Fibroblast of peridontal ligament (primary cell): ENCODE measurements at regions not wholly inside any gene's neighbourhood (a gene's known extent, or its start where the extent isn't known, plus 50 kb on each side); places are given as distances from the start of the nearest gene placed in this dataset.
"Not testable (repeated sequence)": the region's sequence is repeated elsewhere in the genome, so short reads cannot be mapped to it uniquely, and the experiment has no call there.

Experiments
- DNase-seq: peaks from one replicate; pipeline ENCODE4 v3.0.0-alpha.2; 2010; ENCODE audit errors: extremely low read depth

DNA sequence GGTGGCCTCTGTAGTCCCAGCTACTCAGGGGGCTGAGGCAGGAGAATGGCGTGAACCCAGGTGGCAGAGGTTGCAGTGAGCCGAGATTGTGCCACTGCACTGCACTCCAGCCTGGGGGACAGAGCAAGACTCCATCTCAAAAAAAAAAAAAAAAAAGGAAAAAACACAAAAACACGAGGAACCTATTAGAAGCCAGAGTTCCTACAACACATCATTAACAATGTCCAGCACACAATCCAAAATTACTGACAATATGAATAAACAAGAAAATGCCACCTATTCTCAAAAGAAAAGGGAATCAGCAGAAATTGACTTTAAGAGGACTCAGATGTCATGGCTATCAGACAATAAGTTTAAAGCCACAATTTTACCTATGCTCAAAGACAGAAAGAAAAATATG lies 57.3 kb upstream of the HS3ST3A1 start:
- DNase-seq: not testable (repeated sequence)

DNA sequence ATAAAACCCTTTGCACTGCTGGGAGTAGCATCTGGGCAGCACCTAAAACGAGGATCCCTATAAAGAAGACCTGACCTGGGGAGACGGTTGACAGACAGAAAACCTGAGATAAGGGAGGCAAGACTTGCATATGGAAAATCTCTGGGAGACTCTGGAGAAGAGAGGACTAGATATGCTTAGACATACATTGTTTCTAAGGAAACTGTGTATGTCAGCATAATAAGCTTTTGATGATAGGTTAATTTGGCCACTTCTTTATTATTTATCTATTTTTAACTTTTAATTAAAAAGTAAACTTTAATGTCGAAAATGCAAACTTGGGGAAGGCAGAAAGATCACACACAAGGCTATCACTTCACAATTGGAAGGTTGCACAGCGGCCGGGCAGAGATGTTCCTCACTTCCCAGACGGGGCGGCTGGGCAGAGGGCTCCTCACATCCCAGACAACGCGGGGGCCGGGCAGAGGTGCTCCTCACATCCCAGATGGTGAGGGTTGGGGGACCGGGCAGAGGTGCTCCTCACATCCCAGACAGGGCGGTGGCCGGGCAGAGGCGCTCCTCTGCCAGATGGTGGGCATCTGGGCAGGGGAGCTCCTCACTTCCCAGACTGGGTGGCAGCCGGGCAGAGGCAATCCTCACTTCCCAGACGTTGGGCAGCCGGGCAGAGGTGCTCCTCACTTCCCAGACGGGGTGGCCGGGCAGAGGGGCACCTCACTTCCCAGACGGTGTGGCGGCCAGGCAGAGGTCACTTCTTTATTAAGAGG lies 64.3 kb upstream of the HS3ST3A1 start:
- DNase-seq: no peak

DNA sequence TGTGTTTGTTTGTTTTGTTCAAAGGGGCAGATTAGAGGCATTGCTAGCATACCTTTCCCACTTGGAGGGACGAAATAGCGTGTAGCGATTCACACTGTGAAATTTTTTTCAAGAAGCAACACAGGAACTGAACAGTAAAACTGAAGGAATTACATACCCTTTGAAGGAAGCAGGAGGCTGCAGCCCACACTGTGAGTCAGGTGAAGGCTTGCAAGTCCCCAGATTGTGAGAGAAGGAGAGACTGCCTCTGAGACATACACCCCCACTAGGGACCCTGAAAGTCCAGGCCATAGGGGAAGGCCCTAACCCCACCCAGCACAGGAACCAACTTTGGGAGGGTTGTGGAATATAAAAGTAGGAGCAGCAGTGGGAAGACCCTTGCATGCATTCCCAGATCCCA lies 69.6 kb upstream of the HS3ST3A1 start:
- DNase-seq: no peak

DNA sequence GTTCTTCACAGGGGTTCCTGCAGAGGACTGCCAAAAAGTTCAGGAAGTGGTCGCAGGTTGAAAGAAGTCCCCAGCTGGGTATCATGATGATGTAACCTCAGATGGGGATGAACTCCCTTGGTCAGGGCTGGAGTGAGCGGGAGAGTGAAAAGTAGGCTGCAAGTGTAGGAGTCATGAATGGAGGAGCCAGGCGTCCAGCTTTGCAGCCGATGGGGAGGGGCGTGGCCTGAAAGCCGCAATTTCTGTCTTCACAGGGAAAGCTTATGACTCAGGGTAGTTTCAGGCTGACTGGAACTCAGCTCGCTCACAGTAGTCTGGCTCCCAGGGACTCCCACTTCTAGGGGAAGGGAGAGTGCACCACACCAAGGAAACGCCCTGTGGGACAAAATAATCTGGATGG lies 70.0 kb upstream of the HS3ST3A1 start:
- peak; percentile 8 for DNase-seq

DNA sequence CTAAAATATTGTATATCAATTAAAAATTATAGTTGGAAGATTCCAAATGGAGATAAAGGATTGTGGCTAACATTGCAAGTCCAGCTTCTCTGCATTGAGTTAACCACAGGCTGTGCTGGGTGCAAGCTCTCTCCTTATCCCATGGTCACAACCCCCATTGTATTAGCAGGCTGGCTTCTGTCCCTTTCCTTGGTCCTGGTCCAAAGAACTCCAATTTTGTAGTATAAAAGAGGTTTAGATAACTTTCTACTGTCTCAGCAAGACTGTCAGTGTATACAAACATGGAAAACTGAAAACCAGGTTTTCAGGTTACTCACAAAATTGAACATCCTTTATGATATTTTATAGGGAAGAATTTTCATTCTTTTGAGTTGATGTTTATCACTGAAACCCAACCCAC lies 76.6 kb upstream of the HS3ST3A1 start:
- DNase-seq: no peak

DNA sequence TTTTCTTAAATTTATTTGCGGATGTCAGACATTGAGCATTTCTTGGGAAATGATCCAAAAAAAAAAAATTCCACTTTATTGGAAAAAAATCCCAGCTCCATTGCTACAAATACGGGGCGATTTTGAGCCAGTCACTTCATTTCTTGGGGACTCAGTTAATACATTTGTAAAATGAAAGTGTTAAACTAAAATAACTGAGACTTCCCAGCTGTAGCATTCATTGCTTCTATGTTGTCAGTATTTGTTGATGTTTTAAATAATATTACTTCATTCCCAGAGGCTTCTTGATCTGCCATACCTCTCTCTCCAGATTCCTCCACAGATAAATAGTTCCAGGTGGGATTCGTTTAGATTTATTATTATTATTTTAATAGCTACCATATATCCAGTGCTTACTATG lies 77.1 kb upstream of the HS3ST3A1 start:
- DNase-seq: peak; percentile 6

DNA sequence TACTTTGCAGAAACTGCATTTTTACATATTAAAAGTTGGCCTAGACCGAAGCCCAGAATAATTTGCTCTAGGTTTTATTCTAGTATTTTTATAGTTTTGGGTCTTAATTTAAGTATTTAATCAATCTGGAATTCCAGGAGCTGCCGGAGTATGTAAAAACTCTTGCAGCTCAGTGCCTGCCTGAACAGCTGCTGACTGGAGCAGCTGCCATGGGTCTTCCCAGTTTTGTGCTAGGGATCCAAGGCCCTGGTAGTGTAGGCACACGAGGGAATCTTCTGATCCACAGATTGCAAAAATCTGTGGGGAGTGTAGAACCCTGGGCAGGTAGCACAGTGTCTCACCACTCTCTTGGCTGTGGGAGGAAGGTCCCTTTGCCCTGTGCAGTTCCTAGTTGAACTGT lies 87.0 kb upstream of the HS3ST3A1 start:
- DNase-seq: no peak

DNA sequence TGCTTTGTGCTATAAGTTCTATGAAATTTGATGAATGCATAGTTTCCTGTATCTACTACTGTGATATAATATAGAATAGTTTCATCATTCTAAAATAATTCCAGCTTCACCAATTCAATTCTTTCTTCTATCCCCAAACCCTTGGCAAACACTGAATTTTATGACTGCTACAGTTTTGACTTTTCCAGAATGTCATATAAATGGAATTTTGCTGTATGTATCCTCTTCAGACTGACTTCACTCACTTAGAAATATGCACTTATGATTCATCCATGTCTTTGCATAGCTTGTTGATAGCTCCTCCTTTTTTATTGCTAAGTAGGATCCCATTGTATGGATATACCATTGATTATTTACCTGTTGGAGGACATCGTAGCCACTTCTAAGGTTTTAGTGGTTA lies 89.1 kb upstream of the HS3ST3A1 start:
- peak; percentile 5 for DNase-seq

DNA sequence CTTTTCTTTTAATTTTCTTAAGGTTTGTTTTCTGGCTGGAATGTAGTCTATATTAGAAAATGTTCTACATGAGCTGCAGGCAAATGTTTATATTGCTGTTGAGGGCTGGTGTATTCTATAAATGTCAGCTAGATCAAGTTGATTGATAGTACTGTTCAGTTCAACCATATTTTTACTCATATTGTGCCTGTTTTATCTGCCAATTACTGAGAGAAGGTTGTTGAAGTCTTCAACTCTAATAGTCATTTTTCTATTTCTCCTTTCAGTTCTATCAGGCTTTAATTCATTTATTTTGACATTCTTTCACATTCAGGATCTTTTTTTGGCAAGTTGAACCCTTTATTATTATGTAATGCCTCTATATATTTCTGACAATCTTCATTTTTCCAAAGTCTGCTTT lies 93.2 kb upstream of the HS3ST3A1 start:
- DNase-seq: no peak

DNA sequence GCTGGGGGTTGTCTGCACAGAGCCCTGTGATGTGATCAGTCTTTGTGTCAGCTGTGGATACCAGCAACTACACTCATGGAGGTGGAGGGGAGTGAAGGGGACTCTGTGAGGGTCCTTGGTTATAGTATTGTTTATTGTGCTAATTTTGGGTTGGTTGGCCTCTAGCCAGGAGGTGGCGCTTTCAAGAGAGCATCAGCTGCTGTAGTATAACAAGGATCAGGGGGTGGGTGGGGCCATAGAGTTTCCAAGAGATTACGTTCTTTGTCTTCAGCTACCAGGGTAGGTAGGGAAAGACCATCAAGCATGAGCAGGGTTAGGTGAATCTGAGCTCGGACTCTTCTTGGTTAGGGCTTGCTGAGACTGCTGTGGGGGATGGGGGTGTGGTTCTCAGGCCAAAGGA lies 97.1 kb upstream of the HS3ST3A1 start:
- DNase-seq: no peak

DNA sequence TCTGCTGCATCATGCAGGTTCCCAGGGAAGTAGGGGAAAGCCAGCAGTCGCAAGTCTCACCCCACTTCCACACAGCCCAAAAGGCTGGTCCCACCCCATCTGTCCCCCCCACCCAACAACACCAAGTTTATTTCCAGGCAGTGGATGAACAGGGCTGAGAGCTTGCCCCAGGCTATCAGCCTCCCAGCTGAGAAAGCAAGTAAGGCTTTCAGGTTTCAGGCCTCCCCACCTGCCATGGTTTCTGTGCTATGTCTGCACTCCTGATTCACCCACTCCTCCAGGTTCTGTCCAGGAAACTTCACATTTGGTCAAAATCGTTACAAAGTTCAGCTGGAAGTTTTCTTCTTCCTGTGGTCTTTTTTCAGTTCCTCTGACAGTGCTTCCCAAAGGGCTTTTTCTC lies 97.5 kb upstream of the HS3ST3A1 start:
- DNase-seq: no peak

DNA sequence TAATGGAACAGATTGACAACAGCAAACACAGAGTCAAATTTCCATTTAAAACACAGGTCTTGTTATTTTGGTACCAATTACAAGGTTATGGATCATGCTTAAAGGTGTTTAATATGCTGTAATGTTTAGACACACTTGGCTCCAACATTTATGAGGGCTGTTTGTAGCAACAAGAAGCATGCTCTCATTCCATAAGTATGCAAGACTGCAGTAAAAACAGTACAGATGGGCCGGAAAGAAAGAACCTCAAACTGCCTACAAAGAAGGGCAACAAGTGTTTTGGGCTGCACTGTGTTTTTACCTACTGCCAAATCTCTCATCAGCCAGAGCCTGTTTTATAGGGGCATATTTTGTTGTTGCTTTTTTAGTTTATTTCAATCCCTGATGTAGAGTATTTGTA lies 100.5 kb upstream of the HS3ST3A1 start:
- peak; percentile 36 for DNase-seq

DNA sequence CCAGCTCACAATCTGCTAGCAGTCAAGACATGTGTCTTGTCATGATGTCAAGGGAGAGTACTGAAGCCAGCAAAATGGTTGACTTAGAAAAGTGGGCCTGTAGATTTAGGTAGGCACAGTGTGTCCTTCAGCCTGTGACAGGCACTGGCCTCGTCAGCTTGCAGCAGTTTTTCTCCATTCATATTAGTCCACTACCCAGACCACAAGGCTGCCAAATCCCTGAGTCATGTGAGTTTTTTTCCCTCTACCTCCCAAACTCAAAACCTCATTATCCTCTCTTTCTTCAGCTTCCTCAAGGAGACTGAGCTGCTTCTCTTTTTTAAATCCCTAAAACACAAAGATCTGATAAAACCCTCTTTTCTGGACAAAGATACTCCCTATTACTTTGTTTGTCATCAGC lies 102.6 kb upstream of the HS3ST3A1 start:
- peak; percentile 74 for DNase-seq

DNA sequence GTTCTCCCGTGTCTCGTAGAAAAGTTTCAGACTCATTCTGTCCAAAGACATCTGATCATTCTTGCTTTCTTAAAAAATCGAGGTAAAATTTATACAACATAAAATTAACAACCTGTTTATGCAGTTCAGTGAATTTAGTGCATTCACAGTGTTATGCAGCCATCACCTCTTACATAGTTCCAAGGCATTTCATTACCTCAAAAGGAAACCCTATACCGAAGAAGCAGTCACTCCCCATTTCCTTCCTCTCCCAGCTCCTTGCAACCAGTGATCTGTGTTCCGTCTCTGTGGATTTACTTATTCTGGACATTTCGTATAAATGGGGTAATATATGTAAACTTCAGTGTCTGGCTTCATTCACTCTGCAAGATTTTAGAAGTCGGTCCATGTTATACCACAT lies 103.5 kb upstream of the HS3ST3A1 start:
- no peak for DNase-seq

DNA sequence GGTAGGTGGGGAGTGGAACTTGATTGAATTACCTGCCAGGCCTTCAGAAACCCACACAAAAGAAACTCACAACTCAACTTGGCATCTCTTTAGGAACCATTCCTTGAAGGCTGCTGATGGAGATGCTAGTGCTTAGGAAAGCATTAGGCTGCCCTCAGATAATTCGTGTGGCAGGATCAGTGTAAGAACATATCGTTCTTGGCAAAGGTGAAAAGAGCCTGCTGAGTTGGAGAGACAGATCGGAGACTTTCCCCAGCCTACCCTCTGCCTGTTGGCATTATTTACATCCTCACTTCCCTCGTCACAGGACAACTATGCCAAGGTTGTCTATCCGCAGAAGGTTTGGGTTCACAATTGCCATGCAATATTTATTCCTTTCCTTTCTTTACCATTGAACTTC lies 120.0 kb upstream of the HS3ST3A1 start:
- no peak for DNase-seq

DNA sequence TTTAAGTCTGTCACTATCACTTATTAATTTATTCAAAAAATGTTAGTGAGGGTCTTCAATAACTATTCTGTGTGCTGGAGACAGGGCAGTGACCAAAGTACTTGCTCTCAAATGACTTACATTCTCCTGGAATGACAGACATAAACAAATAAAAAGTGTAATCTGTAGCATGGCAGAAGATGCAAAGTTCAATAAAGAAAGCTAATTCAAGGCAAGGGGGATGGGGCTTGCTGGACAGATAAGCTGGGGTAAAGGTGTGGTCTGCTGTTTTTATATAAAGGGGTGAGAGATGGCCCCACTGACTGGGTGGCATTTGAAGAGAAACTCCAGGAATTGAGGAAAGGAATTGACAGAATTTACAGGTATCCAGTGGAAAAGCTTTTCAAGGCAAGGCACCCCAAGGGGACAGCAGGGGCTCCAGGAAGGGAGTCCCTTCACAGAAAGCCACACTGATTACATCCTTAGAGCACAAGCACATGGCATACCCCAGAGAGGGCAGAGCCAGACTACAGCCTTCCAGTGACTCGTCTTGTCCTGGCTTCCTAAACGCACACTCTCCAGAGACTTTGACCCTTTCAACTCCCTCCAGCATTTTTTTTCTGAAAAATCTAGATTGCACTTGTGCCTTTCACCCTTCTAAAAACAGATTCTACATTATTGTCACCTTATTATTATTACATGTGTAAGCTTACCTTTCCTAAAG lies 123.7 kb upstream of the HS3ST3A1 start:
- DNase-seq: peak; percentile 68

DNA sequence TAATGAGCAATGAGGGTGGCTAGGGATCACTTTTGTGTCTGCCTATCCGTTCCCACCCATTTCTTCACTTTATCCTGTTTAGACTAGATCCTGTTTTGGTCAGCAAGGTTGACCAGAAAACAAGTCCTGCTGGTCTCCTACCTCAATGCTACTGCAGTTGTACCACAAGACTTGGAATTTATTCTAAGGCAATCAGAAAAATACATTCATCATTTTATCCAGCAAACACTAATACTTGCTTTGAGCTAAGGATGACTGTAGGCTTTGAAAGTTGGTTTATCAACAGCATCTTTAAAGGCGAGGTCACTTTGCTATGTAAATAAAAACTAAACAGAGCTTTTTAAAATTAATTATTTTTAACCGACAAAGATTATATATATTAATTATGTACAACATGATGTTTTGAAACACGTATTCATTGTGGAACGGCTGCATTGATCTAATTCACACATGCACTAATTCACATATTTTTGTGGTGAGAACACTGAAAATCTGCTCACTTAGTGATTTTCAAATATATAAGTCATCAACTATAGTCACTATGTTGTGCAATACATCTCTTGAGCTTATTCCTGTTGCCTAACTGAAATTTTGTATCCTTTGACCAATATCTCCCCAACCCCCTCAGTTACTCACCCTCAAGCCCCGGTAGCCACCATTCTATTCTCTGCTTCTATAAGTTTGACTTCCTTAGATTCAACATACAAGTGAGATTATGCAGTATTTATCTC lies 125.9 kb upstream of the HS3ST3A1 start:
- peak; percentile 81 for DNase-seq

DNA sequence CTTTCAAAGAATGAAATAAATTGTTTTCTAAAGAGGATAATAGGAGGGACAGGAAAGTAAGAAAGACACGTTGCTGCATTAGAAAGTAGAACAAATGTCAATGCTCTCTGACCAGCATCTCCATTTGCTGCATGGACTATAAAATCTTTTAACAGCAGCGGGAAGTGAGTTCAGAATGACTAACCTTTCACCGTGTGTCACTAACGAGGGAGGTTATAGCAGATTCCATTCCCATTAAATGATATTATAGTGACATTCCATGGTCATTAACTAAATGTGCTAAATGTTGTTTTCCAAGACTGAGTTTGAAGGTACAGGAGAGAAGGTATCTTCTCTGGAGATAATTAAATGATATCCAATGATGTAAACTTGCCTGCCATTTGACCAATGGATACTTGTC lies 127.1 kb upstream of the HS3ST3A1 start:
- no peak for DNase-seq

DNA sequence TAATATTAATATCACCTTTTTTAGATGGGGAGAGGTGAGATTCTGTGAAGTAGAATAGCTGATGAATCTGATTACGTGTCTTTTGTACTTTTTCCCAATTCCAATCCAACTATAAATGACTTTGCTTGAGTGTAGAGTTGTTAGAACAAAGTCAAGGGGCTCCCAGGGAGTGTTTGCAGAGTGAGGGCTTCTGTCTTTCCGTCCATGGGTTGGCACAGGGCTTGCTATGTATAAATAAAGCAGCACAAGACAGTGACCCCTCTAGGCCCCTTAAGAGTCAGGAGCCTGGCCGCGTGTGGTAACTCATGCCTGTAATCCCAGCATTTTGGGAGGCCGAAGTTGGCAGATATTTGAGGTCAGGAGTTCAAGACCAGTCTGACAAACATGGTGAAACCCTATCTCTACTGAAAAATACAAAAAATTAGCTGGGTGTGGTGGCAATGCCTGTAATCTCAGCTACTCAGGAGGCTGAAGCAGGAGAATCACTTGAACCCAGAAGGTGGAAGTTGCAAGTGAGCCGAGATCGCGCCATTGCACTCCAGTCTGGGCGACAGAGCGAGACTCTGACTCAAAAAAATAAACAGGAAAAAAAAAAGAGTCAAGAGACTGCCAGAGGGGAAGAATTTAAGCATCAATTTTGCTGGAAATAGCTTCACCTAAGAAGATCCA lies 127.9 kb upstream of the HS3ST3A1 start:
- no peak for DNase-seq

DNA sequence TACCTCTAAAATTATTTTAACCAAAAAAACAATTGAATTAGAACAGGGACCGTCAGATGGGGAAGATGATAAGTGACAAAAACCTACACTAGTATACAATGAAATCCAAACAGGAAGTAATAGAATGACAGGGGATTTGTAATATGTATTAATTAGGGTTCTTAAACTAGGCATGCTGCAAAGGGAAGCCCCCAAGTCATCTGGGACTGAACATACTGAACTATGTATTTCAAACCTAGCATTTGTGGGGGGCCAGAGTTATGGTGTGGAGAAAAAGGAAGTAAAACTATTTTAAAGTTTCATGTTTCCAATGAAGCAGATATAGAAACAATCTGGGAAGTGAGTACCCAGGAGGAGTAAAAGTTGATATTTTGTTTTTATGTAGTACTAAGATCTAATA lies 133.2 kb upstream of the HS3ST3A1 start:
- DNase-seq: no peak

DNA sequence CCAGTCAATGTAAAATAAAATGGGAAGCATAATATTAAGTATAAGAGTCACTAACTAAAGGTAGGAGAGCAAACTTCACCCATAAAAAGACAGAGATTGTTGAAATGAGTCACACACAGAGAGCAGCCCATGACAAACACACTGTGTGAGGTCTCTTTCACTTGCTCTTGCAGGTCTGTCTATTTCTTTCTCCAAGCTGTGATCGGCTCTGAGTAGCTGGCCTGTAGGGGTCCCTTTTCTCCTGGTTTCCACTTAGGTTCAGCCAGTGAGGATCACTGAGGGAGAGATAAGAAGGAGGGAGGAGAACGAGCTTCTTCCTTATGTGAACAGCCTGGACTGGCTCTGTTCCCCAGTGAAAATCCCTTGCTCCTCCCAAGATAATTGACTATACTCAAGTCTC lies 133.7 kb upstream of the HS3ST3A1 start:
- peak; percentile 27 for DNase-seq

DNA sequence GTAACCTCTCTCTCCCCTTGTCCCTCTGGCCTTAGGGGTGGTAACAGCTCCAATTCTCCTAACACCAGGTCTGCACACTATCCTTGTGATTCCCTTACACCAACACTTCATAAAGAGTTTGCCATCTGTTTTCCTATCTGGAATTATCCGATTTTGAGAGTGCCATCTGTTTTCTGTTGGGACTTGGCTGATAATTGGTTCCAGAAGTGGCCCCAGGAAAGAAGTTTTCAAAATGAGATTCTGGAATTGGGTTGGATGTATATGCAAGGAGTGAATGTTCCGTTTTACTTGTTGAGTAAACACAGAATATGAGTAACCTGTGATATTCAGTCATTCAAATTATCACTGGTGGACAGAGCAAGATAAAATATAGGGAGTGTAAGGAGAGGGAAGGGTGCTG lies 134.1 kb upstream of the HS3ST3A1 start:
- peak; percentile 69 for DNase-seq
